HG03066 (cell line): ENCODE measurements at regions not wholly inside any gene's neighbourhood (a gene's known extent, or its start where the extent isn't known, plus 50 kb on each side); places are given as distances from the start of the nearest gene placed in this dataset.
"Not testable (repeated sequence)": the region's sequence is repeated elsewhere in the genome, so short reads cannot be mapped to it uniquely, and the experiment has no call there.

Experiments used
- ATAC-seq: cut with Tn5 transposase; IDR thresholded peaks from one replicate; pipeline ENCODE4 v1.9.1; 2021; ENCODE audit warnings: low read depth; ENCODE audit not compliant: unreplicated experiment

GRCh38 chr3:118144919-118145318 is 889.7 kb downstream of the IGSF11 start:
- ATAC-seq: no peak

GRCh38 chr3:118146658-118147375 is 887.8 kb downstream of the IGSF11 start:
- no peak for ATAC-seq

GRCh38 chr3:118151164-118151563 is 883.5 kb downstream of the IGSF11 start:
- no peak for ATAC-seq

- not testable (repeated sequence) for ATAC-seq
These were observed 871.7 kb downstream of the IGSF11 start for GRCh38 chr3:118162627-118163588.

- ATAC-seq: no peak
These were observed 869.2 kb downstream of the IGSF11 start for GRCh38 chr3:118165413-118165812.

- no peak for ATAC-seq
These were observed 867.1 kb downstream of the IGSF11 start for GRCh38 chr3:118167571-118167970.

GRCh38 chr3:118168175-118168574 is 866.5 kb downstream of the IGSF11 start:
- no peak for ATAC-seq

GRCh38 chr3:118171236-118171852 is 863.3 kb downstream of the IGSF11 start:
- no peak for ATAC-seq

- ATAC-seq: no peak
These were observed 853.8 kb downstream of the IGSF11 start for GRCh38 chr3:118180853-118181252.

GRCh38 chr3:118181274-118181673 is 853.4 kb downstream of the IGSF11 start:
- ATAC-seq: no peak

- no peak for ATAC-seq
These were observed 848.6 kb downstream of the IGSF11 start for GRCh38 chr3:118186051-118186450.

- ATAC-seq: no peak
These were observed 847.4 kb downstream of the IGSF11 start for GRCh38 chr3:118187221-118187620.

GRCh38 chr3:118196183-118196582 is 838.5 kb downstream of the IGSF11 start:
- no peak for ATAC-seq

- ATAC-seq: no peak
These were observed 835.6 kb downstream of the IGSF11 start for GRCh38 chr3:118199044-118199443.

- no peak for ATAC-seq
These were observed 830.5 kb downstream of the IGSF11 start for GRCh38 chr3:118204052-118204656.

- ATAC-seq: no peak
These were observed 827.4 kb downstream of the IGSF11 start for GRCh38 chr3:118207271-118207670.

GRCh38 chr3:118208642-118209041 is 826.0 kb downstream of the IGSF11 start:
- ATAC-seq: no peak

- ATAC-seq: no peak
These were observed 820.8 kb downstream of the IGSF11 start for GRCh38 chr3:118213892-118214291.

- no peak for ATAC-seq
These were observed 808.4 kb downstream of the IGSF11 start for GRCh38 chr3:118226206-118226605.

- ATAC-seq: no peak
These were observed 807.5 kb downstream of the IGSF11 start for GRCh38 chr3:118227191-118227590.

- no peak for ATAC-seq
These were observed 806.5 kb downstream of the IGSF11 start for GRCh38 chr3:118228151-118228550.
